HFFc6 (cell line): ENCODE measurements at regions not wholly inside any gene's neighbourhood (a gene's known extent, or its start where the extent isn't known, plus 50 kb on each side); places are given as distances from the start of the nearest gene placed in this dataset.

Experiments used
- DNase-seq: peaks from one replicate; pipeline ENCODE4 v3.0.0-alpha.2; 2018
- H3K27ac Mint-ChIP-seq: 2 replicates; pipeline ENCODE4 v1.8.0; 2020; ENCODE audit warnings: mild to moderate bottlenecking, mixed read lengths
- H3K27me3 Mint-ChIP-seq: 2 replicates; pipeline ENCODE4 v1.8.0; 2021; ENCODE audit warnings: mild to moderate bottlenecking, moderate library complexity, mixed read lengths; ENCODE audit not compliant: insufficient read depth
- H3K36me3 Mint-ChIP-seq: 2 replicates; pipeline ENCODE4 v1.8.0; 2021; ENCODE audit warnings: low read depth, mixed read lengths
- H3K4me1 Mint-ChIP-seq: 2 replicates; pipeline ENCODE4 v1.8.0; 2020; ENCODE audit warnings: low read depth, mixed read lengths
- H3K4me3 Mint-ChIP-seq: 2 replicates; pipeline ENCODE4 v1.8.0; 2020; ENCODE audit warnings: mild to moderate bottlenecking, moderate library complexity, mixed read lengths
- H3K9me3 Mint-ChIP-seq: 2 replicates; pipeline ENCODE4 v1.8.0; 2020; ENCODE audit warnings: mild to moderate bottlenecking, mixed read lengths
- TF ChIP-seq, protein P1 (sequence below): fragments of 200-600 bp; sonication (generic); IDR thresholded peaks from 2 replicates; pipeline ENCODE4 v1.5.0; 2021; ENCODE audit warnings: antibody characterized with exemption, mild to moderate bottlenecking

GRCh38 chr10:111338805-111339204 lies 262.0 kb downstream of the ADRA2A start:
- no peak overlapping the region for H3K4me3 Mint-ChIP-seq
- no peaks in the 10 kb centered on the region for H3K4me1 Mint-ChIP-seq
- TF ChIP-seq, protein P1, sequence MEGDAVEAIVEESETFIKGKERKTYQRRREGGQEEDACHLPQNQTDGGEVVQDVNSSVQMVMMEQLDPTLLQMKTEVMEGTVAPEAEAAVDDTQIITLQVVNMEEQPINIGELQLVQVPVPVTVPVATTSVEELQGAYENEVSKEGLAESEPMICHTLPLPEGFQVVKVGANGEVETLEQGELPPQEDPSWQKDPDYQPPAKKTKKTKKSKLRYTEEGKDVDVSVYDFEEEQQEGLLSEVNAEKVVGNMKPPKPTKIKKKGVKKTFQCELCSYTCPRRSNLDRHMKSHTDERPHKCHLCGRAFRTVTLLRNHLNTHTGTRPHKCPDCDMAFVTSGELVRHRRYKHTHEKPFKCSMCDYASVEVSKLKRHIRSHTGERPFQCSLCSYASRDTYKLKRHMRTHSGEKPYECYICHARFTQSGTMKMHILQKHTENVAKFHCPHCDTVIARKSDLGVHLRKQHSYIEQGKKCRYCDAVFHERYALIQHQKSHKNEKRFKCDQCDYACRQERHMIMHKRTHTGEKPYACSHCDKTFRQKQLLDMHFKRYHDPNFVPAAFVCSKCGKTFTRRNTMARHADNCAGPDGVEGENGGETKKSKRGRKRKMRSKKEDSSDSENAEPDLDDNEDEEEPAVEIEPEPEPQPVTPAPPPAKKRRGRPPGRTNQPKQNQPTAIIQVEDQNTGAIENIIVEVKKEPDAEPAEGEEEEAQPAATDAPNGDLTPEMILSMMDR, result no peak
- no peaks in the 10 kb centered on the region; the same call in 1 of the 2 replicates for H3K27me3 Mint-ChIP-seq
- H3K9me3 Mint-ChIP-seq, result peaks cover 77% of the 10 kb centered on the region
- H3K27ac Mint-ChIP-seq, result no peak overlapping the region
- H3K36me3 Mint-ChIP-seq, result peaks cover 4% of the 10 kb centered on the region; the same call in 1 of the 2 replicates
- DNase-seq, result no peak

DNA sequence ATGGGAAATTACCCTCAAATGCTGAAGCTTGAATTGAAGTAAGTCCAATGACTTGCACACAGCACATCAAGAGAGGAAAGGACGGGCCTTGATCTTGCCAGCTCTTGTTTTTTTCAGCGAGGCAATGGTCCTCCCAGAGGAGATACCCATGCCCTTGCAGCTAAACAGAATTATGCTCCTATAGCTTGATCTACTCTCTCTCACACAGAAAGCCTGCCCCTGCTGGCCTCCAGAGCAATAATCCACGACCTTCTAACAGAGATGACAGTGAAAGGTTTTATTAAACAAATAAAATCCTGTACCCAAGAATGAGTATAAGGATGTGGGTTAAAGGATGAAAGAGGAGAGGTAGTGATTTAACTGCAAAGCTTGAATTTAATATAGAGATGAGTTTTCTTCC lies 268.0 kb downstream of the ADRA2A start:
- H3K4me1 Mint-ChIP-seq, result no peaks in the 10 kb centered on the region
- no peak overlapping the region for H3K4me3 Mint-ChIP-seq
- H3K27ac Mint-ChIP-seq, result no peak overlapping the region
- TF ChIP-seq, protein P1, result no peak
- peaks cover 43% of the 10 kb centered on the region for H3K9me3 Mint-ChIP-seq
- no peak for DNase-seq
- no peaks in the 10 kb centered on the region; the same call in 1 of the 2 replicates for H3K27me3 Mint-ChIP-seq
- peaks cover 4% of the 10 kb centered on the region; the same call in 1 of the 2 replicates for H3K36me3 Mint-ChIP-seq

DNA sequence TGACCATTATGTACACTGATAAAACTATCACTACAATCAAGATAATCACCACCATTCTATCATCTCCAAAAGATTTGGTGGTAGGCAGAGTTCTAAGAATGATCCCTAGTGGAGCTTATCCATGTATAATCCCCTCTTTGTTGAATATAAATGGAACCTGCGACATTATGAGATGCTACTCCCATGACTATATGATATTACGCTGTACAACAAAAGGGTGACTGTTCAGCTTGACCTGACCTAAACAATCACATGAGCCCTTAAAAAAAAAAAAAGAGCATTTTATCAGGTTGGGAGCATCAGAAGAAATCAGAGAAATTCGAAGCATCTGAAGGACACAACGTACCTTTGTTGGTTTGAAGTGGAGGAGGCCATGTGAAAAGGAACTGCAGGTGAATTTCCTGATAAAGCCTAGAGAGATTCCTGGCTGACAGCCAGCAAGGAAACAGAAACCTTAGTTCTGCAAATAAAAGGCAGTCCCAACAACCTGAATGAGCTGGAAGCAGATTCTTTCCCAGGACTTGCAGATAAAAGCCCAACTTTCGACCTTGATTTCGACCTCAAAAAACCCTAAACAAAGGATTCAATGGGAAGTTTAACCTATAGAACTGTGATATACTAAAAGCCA lies 270.7 kb downstream of the ADRA2A start:
- H3K27ac Mint-ChIP-seq, result no peak overlapping the region
- H3K27me3 Mint-ChIP-seq, result no peaks in the 10 kb centered on the region
- no peak overlapping the region for H3K4me3 Mint-ChIP-seq
- H3K9me3 Mint-ChIP-seq, result peaks cover 42% of the 10 kb centered on the region
- TF ChIP-seq, protein P1, result no peak
- DNase-seq, result no peak
- no peaks in the 10 kb centered on the region for H3K36me3 Mint-ChIP-seq
- H3K4me1 Mint-ChIP-seq, result no peaks in the 10 kb centered on the region

DNA sequence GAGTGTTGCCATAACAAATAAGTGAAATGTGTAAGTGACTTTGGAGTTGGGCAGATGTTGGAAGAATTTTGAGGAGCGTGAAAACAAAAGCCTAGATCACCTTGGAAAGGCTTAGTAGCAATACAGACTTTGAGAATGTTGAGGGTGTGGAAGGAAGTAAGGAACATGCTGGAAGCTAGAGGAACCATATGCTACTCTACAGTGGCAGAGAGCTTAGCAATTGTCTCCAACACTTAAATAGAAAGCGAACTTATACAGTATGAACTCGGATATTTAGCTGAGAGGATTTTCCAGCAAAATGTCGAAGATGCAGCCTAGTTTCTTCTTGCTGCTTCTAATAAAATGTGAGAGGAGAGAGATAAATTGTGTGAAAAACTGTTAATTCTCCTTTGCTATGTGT lies 271.2 kb downstream of the ADRA2A start:
- H3K9me3 Mint-ChIP-seq, result peaks cover 42% of the 10 kb centered on the region
- DNase-seq, result no peak
- H3K27ac Mint-ChIP-seq, result no peak overlapping the region
- H3K27me3 Mint-ChIP-seq, result no peaks in the 10 kb centered on the region
- no peaks in the 10 kb centered on the region for H3K4me1 Mint-ChIP-seq
- TF ChIP-seq, protein P1, result no peak
- no peak overlapping the region for H3K4me3 Mint-ChIP-seq
- H3K36me3 Mint-ChIP-seq, result no peaks in the 10 kb centered on the region

DNA sequence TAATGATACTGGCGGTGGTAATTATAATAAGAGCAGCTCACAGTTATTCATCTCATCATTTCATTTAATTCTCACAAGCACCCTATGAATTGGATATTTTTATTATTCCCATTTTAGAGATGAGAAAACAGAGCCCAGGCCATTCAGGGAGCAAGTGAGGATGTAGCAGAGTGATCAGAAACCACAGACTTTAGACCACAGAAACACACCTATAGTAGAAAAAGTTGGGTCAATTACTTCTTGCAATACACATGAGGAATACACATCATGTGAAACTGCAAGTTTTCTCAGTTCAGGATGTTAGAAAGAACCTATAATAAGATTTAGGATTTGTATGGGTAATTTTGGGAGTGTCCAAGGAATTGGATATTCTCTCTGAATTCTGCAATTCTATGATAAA lies 278.0 kb downstream of the ADRA2A start:
- Mint-ChIP-seq H3K27ac (no peak overlapping the region), H3K4me3 (no peak overlapping the region), H3K9me3 (peaks cover 26% of the 10 kb centered on the region), H3K27me3 (no peaks in the 10 kb centered on the region; the same call in 1 of the 2 replicates), H3K4me1 (no peaks in the 10 kb centered on the region), H3K36me3 (no peaks in the 10 kb centered on the region)
- DNase-seq, result no peak
- TF ChIP-seq, protein P1, result no peak
